Stimulated activated CD4-positive, alpha-beta T cell treated with anti-CD3 and anti-CD28 coated beads, Interleukin-2, amount 100 ng/mL, for 4 hours (primary cell): ENCODE measurements at regions not wholly inside any gene's neighbourhood (a gene's known extent, or its start where the extent isn't known, plus 50 kb on each side); places are given as distances from the start of the nearest gene placed in this dataset.

Experiments used
- DNase-seq: peaks from one replicate; pipeline ENCODE4 v3.0.0-alpha.2; 2020; ENCODE audit warnings: low read depth

- DNase-seq: no peak
Measured at GRCh38 chr3:193991666-193992424, 144.1 kb upstream of the HES1 start.

GRCh38 chr3:193992425-193993037 is 143.4 kb upstream of the HES1 start:
- DNase-seq: no peak

- no peak for DNase-seq
Measured at GRCh38 chr3:193996221-193996620, 139.7 kb upstream of the HES1 start.

- DNase-seq: no peak
Measured at GRCh38 chr3:193996641-193997089, 139.3 kb upstream of the HES1 start.

DNA sequence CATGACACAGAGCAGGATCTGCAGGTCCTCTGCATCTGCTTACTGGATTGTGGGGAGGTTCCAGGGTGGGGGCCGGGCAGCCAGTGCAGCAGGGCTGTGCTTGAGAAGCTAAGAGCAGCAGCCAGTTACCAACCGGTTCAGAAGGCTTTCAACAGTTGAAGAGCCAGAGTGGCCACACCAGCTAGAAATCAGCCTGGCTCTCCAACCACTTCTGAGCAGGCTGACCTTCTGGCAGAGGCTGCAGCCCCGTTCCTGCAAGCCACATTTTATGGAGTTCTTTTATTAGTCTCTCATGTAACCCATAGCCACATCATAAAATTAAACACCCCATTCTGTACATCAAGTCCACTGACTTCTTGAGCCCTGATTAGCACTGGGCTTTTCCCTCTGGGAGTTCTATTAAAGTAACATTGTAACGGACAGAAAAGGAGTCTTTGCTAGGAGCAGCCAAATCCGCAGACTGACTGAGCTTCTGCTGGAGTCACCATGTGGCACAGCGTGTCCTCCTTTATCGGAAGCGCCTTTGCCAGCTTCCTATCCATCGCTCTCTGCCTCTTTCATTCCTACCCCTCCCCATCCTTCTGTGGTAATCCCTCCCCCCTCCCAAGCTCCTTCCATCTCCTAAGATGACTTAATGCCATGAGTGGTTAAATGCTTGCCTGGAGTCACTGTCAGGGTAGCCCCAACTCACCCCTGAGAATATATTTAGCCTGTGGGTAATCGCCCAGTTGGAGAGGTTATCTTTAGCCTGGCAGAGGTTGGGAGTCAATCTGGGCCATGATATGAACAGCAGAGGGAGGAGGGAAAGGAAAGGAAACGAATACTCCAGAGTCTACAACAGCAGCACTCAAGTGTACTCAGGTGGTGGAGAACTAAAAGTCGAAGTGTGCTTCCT is 138.5 kb upstream of the HES1 start:
- no peak for DNase-seq

- no peak for DNase-seq
Measured at GRCh38 chr3:193998123-193998448, 137.9 kb upstream of the HES1 start.

GRCh38 chr3:193998628-193999195 is 137.2 kb upstream of the HES1 start:
- no peak for DNase-seq

DNA sequence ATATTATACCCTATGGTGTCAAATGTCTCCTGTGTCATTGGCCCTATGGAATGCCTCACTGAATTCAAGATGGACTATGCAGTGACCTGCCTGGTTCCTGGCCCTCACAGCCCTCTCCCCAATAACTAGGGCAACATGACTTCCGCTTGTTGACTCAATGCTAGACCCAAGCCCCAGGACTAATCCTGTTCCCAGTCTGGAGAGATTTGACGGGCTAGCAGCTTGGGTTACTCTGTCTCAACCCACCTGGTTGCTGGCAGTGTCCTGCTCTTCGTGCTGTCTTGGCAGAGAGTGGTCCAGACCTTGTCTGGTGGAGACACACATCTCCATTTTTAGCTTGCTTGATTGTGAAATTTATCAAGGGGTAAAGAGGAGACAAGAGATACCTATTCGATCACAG is 135.8 kb upstream of the HES1 start:
- DNase-seq: no peak

GRCh38 chr3:194000712-194001111 is 135.2 kb upstream of the HES1 start:
- no peak for DNase-seq

DNA sequence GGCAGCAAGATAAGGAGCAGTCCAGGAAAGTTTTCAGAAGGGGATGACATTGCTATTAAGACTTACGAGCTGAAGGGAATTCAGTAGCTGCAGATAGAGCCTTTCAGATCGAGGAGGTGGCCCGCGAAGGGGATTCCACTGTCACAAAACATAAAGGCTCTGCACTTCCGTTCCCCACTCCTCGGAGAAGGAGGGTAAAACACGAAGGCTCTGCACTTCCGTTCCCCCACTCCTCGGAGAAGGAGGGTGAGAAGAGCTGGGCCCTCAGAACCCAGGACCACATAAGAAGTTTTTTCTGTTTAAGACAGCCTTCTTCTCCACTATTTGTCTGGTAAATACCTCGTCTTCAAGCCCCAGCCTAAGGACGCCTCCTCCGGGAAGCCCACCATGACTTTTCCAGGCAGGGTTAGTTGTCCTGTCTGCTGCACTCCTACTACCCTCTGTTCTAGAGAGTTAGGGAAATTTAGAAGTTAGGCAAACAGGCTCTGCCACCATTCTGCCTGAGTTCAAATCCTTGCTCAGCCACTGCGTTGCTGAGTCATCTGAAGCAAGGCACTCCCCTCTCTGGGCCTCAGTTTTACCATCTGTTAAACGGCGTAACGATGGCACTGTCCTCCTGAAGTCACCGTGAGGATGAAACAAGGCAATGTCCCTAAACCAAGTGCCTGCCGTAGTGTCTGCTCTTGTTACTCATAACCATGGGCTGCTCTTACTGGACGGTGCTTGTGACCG is 134.1 kb upstream of the HES1 start:
- DNase-seq: no peak

GRCh38 chr3:194003114-194004057 is 132.6 kb upstream of the HES1 start:
- peak; percentile 20 for DNase-seq

DNA sequence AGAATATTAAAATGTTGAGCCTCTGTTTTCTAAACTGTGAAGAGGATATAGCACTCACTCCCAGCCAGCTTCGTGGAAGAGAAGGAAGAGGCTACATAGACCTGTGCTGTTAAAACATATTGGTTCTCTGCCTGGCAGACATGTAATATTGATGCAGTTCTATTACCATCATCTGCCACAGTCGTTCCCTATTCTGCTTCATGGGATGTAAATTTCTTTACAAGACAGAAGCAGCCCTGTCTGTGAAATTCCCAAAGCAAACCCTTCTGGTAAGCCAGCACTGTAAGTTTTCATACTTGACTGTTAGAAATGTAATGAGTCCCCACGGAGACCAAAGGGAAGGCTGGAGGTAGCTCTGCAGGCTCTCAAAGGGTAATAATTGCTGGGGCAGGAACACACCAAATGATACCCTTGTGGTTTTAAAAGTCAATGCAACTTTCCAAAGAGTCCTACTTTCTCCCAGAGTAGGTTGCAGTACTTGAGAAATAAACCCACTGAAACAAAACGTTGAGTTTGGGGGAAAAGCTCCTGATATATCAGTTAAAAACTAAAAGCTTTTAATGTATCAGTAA is 129.9 kb upstream of the HES1 start:
- DNase-seq: no peak

GRCh38 chr3:194007592-194008337 is 128.2 kb upstream of the HES1 start:
- no peak for DNase-seq

DNA sequence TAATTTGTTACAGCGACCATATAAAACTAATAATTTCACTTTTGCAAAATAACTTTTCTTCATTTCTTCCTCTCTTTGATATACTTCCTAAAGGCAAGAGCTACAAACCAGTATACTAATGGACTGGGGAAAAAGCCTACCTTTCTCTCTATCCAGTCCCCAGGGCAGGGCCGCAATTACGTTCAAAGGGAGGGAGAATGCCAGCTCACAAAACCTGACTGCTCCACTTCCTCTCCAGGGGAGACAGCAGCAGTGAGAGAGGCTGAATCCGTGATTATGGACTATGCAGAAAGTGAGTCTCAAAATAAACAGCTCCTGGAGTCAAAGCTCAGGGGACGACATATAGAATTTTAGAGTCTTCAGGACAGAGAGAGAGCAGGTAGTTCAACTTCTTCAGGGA is 126.9 kb upstream of the HES1 start:
- DNase-seq: no peak

DNA sequence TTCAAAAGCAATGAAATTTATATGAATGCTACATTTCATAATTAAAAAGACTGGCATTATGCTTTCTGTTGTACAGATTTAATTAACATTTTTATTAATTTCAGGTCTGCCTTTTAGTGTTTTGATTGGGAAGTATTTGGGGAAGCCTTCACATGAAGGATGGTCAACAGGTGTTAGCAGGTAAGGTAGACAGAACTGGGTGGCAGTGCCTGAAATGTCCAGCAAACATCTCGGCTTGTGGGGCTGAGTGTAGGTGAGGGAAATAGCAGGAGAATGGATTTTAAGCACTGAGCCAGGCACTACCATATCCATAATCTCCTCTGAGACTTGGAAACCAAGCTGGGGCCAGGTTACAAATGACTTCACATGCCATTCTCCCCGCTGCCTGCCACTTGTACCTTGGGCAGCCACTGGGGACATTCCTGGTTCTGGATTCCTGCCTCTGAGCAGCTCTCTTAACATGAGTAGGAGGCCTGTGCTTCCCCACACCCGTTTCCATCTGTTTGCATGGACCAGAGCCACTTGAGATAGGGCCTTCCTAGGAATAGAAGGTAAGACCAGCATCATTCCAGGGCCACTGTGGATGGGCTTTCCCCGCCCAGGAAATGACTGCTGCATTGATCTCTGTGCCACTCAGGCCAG is 125.9 kb upstream of the HES1 start:
- DNase-seq: no peak

- DNase-seq: no peak
Measured at GRCh38 chr3:194011807-194012206, 124.1 kb upstream of the HES1 start.

- no peak for DNase-seq
Measured at GRCh38 chr3:194013928-194014327, 122.0 kb upstream of the HES1 start.

DNA sequence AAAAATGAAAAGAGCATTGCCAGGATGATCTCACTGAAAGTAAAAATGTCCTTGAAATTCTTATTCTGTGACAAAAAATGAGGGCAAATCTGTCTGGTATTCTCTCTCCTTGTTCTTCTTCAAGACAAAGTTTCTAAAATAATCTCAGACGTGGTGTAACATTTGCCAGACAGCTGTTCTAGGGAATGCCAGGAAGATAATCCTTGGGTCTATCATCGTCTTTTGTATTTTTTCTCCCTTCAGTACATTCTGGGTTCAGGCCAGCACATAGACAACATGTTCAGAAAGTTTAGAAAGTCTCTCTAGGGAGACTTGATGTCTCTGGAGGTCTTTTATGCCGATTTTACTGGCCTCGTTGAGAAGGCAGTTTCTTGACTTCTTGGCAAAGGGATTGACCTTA is 121.2 kb upstream of the HES1 start:
- DNase-seq: no peak
